ENCODE measurements at regions not wholly inside any gene's neighbourhood (a gene's known extent, or its start where the extent isn't known, plus 50 kb on each side); places are given as distances from the start of the nearest gene placed in this dataset.

- TF ChIP-seq CTCF (IDR thresholded peaks at IDR 0.05): no peak
- no peak for TF ChIP-seq POLR2A (IDR thresholded peaks at IDR 0.05)
These were observed 593.8 kb downstream of the LRRIQ3 start for GRCh38 chr1:73604211-73604610.

All from ovary (tissue), 3 donors.